ENCODE measurements at regions not wholly inside any gene's neighbourhood (a gene's known extent, or its start where the extent isn't known, plus 50 kb on each side); places are given as distances from the start of the nearest gene placed in this dataset.
"Not testable (repeated sequence)": the region's sequence is repeated elsewhere in the genome, so short reads cannot be mapped to it uniquely, and the experiment has no call there.

- peak; percentile 39; the same call in 1 of the 2 replicates for TF ChIP-seq CTCF (conservative IDR thresholded peaks at IDR 0.05; ENCODE audit: low read length)
- TF ChIP-seq EZH2phosphoT487 (IDR thresholded peaks at IDR 0.05; ENCODE audit: borderline replicate concordance, low read depth, low read length) = not testable (repeated sequence)
Observed at GRCh38 chr10:45920876-45921275, 51.4 kb upstream of the TIMM23 start.
